DMS153 (cell line): ENCODE measurements at regions not wholly inside any gene's neighbourhood (a gene's known extent, or its start where the extent isn't known, plus 50 kb on each side); places are given as distances from the start of the nearest gene placed in this dataset.
A peak's percentile ranks its signal among the peaks of the same experiment; 100 is the strongest.

Source experiments
- DNase-seq: peaks from one replicate; lab custom pipeline; 2025; lab: John Stamatoyannopoulos, UW

DNA sequence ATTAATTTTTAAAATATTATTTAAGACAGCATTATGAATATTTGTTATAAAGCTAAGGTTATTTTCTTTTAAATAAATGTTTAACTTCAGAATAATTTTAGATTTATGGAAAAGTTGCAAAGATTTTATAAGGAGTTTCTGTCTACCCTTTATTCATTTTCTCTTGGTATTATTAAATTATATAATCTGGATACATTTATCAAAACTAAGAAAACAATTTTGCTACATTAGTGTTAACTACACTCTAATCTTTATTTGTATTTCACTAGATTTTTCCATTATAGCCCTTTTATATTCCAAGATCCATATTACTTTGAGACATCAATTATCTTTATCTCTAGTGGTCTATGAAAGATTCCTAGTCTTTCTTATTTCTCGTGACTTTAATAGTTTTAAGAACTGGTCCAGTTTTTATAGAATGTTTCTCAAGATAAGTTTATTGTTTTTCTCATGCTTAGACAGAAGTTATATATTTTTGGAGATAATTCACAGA is 1243.7 kb upstream of the PCDH9 start:
- DNase-seq = no peak

DNA sequence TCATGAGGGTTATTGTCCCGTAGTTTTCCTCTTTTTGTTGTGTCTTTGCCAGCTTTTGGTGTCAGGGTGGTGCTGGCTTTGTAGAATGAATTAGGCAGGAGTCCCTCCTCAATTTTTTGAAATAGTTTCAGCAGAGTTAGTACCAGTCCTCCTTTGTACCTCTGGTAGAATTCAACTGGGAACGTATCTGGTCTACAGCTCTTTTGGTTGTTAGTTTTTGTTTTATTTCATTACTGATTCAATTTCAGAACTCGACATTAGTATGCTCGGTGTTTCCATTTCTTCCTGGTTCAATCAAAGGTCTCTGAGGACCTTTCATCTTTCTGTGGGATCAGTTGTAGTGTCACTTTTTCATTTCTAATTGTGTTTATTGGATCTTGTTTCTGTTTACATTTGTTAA is 1237.0 kb upstream of the PCDH9 start:
- DNase-seq = no peak

DNA sequence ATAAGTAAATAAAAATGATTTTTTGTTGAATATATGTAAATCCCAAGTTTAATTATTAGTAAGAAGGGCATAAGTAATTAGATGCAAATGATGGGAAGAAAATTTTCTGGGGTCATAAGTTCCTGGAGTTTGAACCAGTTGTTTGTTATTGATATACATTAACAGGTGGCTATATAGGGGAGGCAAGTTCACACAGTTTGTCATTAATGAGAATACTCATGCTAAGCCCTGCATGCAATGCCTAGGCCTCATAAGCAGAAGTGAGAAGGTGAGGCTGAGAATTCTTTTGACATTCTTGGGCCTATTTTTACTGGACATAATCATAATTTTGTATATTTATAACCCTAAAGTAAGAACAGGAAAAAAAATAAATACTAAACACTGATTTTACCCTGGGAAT is 1210.7 kb upstream of the PCDH9 start:
- DNase-seq = no peak

DNA sequence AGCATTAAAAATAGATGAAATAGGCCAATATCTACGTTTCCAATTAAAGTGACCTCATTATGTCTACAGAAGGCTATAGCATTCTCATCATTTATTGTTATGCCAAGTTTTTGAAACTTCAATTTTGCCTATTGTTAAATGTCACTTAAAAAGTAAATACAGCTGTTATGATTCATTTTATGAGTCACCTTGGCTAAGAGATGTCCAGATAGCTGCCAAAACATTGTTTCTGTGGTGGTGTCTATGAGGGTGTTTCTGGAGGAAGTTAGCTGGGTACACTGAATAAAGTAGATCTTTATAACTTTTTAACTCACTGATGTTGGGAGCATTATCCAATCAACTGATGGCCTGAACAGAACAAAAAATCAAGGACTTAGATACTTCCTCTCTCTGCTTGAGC is 1209.7 kb upstream of the PCDH9 start:
- DNase-seq = no peak

DNA sequence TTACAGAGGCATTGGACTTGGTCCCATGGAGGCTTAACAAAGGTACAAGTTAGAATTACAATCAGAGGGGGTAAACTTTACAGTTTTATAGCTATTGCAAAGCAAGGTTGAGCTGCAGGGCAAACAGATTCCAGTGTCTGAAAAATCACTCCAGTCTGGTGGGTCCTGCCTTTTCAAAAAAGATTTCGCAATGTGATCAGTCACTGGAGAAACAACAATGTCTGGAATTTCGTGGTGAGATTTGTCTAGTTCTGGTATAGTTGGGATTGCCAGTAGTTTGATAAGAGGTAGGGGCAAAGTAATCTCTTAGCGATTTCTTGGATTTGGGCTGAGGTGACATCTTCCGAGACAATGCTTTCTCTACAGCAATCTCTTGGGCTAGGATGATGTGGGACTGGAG is 1198.2 kb upstream of the PCDH9 start:
- no peak for DNase-seq

DNA sequence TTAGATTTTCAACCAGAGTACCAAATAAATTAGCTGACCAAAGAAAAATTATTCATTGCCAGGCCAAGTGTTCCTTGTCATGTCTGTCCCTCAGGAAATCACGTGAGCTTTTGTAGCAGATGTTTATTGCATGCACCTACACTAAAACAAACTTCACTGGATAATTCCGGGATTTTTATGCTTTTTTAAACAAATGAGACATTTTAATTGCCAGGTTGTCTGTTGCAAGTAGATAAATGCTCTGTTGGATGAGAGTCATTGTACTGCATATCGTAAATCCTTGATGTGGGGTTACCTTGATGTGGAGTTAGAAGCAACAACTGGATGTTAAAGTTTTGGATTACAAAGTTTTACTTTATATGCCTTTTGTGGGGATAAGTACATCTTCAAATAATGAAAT is 1187.7 kb upstream of the PCDH9 start:
- DNase-seq = no peak

DNA sequence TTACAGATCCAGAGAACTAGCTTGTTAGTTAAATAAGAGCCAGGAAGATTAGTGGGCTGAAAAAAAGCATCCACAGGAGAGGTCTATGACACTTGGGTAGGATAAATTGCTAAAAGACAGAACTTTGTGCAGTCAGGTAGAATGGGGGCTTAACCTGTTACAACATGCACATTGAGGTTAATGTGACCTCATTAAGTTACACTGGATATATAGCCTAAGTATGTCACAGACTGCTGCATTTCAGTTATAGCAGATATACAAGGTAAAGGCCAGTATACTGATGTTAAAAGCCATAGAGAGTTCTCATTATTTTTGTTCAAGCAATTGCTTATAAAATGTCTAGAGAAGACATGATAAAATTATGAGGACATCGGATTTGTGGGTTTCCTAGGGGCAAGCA is 1179.9 kb upstream of the PCDH9 start:
- DNase-seq = no peak

DNA sequence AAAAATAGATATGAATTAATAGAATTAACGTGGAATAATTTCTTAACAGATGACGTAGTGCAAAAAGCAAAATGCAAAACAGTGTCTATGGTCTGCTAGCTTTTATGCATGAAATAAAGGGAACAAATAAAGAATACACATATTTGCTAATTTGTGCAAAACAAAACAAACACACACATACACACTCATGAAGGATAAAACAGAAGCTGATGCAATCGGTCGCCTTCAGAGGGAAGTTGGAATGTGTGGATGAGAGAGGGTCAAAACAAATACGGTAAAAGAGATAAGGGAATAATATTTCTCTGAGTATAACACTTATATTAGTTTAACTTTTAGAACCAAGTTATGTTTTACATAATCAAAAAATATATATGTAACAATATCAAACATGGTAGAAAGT is 1160.9 kb upstream of the PCDH9 start:
- no peak for DNase-seq

DNA sequence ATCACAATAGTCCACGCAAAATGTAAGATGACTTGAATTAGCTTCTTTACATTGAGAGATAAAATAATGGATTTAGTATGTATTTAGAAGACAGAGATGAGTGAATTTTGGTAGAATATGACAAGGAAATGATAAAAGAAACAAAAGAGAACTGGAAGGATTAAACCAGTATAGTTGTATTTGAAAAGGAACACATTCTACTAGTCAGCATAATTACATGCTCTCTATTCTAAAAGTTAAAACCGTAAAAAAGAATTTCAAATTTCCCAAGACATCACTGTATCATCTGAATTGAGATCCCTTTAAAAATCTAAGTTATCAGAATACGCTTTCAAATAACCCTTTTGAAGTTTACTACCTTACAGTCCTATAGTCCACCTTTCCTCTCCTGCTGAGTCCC is 1156.7 kb upstream of the PCDH9 start:
- DNase-seq = no peak

DNA sequence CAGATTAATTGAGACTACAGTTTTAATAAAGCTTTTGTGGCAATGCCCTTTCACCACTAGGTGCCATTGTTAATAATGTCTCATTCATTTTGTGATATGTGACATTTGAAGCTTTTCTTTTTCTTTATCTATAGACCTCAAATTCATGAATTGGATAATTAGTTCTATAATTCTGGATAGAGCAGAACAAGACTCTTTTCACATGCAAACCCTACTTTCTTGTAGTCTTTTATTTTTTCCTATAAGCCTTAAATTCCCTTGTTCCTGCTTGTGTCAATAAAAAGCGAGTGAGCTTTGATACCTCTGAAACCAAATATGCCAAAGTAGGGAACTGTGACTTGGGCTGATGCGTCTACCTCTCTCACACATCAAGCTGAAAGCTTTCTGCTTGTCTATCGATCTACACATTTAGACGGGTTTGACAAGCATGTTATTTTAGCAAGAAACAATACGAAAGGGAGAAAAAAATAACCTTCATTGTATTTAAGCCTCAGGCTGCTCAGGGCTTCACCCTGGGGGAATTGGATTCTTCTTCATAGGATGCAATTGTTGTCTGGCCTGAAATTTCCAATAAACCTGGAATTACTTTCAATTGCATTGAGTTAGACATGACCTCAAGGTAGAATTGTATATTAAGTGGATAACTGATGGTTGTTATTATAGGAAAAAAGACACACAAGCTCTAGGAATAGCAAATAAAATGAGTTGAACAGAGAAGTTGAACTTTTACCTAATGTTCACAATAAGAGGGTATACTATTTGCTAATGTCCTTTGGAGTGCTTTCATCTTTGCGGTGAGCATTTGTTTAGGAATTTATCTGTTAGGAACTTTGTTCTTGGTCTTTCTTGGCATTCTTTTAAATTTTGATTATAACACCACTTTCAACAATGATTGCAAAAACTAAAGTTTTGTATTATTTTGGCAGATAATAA is 1150.2 kb upstream of the PCDH9 start:
- no peak for DNase-seq

DNA sequence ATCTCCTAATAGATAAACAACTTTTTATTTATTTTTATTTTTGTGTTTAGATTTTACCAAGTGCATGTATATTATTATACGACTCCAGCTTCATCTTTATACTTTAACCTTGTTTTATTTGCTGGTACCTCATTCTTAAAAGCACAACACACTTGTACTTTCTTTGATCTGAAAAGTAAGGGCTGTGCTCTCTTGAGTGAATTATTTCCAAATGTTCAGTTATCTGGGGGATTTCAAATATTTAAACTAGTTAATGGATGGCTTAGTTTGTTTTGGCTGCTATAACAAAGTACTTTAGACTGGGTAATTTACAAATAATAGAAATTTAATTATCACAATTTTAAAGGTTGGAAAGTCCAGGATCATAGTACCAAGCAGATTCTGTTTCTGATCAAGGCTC is 1148.2 kb upstream of the PCDH9 start:
- no peak for DNase-seq

DNA sequence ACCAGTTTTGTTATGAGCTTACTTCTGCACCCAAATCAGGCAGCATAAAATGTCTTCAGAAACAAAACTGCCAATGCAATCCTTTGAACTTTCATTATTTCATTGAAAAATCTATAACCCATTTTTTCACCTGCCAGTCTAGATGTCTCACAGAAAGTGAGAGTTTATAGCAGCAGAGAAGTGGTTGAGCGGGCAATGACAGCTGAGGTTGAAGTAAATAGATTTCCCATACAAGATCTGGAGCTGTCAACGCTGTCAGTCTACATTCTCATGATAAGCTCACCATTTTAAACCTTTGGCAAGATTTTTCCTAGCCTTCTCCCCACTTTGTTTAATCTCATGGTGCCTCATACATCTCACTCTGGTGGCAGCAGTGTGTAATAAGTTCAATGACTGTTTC is 1144.9 kb upstream of the PCDH9 start:
- no peak for DNase-seq

DNA sequence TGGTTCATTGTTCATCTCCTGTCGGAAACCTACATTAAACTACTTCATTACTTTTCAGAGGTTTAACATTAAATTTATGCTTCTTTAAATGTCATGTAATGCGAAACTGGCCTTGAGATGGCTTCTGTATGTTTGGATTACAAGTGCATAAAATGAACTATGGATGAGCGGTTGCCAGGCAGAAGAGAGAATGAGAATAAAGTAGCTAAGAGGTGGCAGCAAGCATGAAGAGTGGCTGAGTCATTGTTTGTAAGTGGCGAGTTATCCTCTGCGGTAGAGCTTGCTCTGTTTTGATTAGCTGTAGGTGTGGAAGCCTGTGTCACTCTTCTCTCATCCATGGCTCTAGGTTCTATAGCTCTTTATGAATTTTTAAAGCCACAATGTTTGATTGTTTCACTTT is 1139.6 kb upstream of the PCDH9 start:
- DNase-seq = peak; percentile 79

DNA sequence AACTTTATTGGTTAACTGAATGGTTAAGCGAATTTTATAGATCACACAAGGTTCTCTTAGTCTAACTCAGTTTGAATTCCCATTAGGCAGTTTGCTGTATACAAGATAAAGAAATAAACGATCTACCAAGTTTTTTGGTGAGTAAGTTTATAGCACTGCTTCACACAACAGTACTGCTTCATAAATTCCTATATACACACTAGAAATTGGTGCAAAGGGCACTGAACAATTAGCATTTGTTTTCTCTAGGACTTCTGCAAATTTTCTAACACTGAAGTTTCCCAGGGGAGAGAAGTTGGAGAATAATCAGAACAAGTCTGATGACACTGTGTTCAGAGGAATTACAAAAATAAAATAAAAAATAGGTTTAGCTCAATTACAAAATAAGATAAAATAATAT is 1138.8 kb upstream of the PCDH9 start:
- no peak for DNase-seq

DNA sequence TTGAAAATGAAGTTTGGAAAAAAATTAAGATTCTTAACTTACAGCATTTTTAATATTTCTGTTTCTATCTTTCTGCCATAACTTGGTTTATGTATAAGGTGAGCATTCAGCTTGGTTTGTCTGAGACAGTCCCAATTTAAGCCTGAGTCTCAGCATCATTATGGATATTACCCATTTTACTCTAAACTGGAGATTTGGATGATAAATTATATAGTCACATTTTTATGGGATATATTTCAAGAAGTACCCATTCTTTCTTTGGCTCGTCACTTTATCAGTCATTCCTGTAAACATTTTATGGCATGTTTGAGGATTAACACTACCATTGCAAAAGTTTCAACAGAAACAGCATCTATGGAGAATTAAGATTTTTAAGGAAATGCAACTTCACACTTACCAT is 1129.0 kb upstream of the PCDH9 start:
- DNase-seq = no peak

DNA sequence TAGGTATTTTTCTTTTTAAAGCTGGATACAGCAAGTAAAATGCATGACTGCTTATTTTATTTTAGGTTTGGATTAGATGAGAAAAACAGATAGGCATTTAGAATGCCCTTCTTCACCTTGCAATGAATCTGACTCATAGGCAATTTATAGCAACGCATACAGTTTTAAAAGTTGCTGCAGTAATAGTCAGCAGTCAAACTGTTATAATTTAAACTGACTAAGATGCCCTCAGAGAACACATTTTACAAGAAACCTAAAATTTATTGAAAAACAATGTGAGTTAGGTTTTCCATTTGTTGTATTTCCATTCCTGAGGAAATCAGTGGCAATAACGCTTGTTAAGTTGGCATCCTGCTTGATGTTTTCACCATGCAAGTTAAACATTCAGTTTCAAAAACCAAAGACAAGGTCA is 1128.2 kb upstream of the PCDH9 start:
- DNase-seq = no peak

DNA sequence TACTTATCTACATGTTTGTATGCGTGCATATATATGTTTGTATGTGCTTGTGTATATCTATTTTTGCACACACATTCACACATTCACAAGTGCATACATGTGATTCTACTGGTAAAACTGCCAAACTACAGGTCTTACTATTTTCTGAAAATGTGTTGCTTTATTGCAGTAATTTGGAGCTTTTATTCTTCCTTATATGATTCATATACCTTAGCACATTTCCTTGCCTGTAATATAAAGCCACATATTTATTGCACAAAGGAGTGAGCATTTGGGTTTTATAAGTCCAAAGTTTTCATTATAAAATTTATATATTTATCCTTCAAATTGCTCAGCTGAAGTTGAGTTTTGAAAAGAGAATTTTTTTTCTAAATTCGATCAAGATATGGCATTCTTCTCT is 1120.4 kb upstream of the PCDH9 start:
- DNase-seq = no peak

DNA sequence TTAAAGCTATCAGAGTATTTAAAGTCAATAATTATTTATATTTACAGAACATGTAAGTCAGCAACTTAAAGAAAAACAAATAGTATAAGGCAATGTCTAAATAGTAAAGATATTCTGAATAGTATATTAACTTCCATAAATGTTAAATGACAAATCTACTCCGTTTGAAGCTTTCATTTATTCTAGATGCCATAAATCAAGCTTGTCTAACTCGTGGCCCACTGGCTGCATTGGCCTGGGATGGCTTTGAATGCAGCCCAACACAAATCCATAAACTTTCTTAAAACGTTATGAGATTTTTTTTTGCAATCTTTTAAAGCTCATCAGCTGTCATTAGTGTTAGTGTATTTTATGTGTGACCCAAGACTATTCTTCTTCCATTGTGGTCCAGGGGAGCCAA is 1117.1 kb upstream of the PCDH9 start:
- no peak for DNase-seq

DNA sequence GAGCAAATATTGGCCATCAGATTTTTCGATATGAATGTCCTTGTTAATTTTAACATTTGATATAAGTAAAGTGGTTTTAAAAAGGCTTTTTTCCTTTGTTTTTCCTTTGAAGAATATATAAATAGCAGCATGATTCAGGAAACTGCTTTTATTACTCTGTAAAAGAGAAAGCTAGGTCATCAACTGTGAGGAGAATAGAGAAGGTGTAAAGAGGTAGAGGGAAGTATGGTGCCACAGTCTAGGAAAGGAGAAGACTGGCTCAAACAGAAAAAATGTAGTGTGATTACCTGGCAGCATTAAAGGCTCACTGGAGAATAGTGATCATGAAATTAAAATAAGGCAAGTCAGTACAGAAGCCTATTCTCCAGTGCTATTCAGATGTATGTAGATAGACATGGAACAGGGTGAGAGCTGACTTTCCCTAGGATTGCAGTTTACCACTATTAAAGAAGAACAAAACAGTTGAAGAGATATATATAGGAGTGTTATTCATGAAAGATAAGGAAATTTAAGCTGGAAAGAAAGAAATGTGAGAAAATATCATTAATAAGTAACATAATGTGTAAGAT is 1115.9 kb upstream of the PCDH9 start:
- DNase-seq = no peak

DNA sequence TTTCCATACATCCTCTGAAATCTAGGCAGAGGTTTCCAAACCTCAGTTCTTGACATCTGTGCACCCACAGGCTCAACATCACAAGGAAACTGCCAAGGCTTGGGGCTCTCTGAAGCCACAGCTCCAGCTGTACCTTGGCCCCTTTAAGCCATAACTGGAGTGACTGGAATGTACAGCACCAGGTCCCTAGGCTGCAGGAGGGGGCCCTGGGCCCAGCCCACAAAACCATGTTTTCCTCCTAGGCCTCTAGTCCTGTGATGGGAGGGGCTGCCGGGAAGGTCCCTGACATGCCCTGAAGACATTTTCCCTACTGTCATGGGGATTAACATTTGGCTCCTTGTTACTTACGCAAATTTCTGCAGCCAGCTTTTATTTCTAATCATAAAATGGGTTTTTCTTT is 1093.0 kb upstream of the PCDH9 start:
- no peak for DNase-seq

DNA sequence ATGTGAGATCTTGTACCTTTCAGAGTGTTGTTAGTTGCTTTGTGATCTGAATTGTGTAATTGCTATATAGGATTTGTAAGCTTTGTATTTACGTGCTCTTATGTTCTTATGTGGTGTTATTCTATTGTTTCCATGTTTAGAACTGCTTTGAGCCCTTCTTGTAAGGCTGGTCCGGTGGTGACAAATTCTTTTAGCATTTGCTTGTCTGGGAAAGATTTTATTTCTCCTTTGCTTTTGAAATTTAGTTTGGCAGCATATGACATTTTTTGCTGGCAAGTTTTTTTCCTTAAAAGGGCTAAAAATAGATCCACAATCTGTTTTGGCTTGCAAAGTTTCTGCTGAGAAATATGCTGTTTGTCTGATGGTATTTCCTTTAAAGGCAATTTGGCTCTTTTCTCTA is 1089.2 kb upstream of the PCDH9 start:
- no peak for DNase-seq

DNA sequence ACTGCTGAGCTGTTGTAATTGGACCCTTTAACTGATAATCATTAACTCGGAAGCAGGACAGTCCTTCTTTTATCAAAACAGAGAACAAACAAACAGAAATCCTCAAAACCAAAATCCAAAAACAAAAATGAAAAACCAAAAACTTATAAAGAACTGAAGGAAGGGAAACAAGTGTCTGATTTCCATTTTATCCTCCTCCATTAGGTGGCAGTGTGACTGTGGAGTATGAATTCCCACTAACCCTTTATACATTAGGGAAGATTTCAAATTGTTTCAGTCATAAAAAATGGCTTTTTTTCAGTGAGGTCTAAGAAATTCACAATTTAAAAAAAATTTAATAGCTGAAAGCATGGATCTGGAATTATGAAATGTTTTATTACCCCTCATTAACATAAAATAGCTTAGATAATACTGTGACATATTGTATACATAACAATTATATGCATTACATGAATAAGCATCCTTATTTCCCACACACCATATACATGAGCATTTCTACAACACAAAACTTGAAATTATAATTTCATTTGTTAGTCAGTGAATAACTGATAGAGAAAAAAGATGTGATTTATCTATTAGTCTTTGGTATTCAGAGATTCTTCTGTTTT is 1074.3 kb upstream of the PCDH9 start:
- DNase-seq = no peak

DNA sequence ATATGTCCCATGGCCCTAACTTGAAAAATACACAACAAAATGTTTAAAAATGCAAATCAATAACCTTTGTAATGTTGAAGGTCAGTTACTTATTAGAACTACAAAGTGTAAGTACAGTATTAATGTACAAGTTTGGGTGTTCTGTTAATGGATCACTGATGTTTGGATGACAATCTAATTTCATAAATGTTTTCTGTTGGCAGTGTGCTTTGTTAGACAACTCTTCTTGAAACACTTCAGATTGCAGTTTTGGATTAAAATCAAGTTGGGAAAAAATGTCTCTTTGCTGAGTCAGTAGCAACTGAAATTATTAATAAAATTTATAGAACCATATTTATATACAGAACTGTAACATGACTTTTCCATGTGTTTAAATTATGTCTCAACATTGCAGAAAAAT is 1063.5 kb upstream of the PCDH9 start:
- no peak for DNase-seq
